ENCODE measurements at regions not wholly inside any gene's neighbourhood (a gene's known extent, or its start where the extent isn't known, plus 50 kb on each side); places are given as distances from the start of the nearest gene placed in this dataset.

DNA sequence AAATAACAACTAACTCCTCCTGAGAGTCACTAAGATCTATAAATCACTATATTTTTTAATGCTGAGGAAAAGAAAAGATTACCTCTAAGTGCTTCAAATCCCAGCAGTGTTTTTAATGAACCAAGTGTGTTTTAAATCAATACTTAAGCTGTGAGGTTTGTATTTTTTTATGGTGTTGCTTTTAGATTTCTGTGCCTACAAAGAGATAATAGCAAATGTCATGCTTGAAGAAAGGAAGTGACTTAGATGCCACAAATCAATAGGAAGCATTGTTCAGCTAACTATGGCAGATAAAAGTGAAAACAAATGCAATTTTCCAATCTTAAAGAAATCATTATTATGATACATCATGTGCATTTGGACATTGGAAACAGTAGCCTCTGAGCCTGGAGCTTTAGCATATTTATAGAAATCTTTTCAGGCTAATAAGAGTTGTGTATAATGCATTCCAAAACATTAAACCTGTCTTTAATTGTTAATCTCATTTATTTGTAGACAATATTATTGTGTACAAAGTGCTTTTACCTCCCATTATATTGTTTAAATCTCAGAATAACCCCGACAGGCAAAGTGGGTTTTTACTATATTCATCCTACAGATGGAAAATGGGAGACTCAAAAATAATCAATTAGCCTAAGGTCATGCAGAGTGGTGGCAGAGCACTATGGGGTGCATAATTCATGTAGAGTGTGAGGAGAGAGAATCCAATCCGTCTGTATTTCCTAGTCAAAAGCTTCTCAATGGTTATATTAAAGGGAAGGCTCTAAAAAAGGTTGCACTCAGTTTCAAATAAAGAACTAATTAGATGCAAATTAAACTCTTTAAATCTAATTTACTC is 486.2 kb downstream of the NAV3 start:
- TF ChIP-seq, protein P1, sequence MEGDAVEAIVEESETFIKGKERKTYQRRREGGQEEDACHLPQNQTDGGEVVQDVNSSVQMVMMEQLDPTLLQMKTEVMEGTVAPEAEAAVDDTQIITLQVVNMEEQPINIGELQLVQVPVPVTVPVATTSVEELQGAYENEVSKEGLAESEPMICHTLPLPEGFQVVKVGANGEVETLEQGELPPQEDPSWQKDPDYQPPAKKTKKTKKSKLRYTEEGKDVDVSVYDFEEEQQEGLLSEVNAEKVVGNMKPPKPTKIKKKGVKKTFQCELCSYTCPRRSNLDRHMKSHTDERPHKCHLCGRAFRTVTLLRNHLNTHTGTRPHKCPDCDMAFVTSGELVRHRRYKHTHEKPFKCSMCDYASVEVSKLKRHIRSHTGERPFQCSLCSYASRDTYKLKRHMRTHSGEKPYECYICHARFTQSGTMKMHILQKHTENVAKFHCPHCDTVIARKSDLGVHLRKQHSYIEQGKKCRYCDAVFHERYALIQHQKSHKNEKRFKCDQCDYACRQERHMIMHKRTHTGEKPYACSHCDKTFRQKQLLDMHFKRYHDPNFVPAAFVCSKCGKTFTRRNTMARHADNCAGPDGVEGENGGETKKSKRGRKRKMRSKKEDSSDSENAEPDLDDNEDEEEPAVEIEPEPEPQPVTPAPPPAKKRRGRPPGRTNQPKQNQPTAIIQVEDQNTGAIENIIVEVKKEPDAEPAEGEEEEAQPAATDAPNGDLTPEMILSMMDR (IDR thresholded peaks at IDR 0.05; ENCODE audit: poor library complexity): no peak
- no peak for TF ChIP-seq EZH2 (IDR thresholded peaks at IDR 0.05; ENCODE audit: borderline replicate concordance)

Data from hepatocyte (in vitro differentiated cells).